Cardiac muscle cell (in vitro differentiated cells and primary cell): ENCODE measurements at regions not wholly inside any gene's neighbourhood (a gene's known extent, or its start where the extent isn't known, plus 50 kb on each side); places are given as distances from the start of the nearest gene placed in this dataset.

Experiments used
- DNase-seq, 2 donors: peaks; one replicate each; pipeline versions ENCODE4 v3.0.0 to v3.0.0-alpha.2; 2010 to 2017; ENCODE audit warnings: low read depth in 1 of 2, low spot score in 1 of 2
- H3K27ac ChIP-seq: fragments of 200-600 bp; sonication (generic); 2 replicates; pipeline ENCODE4 v1.5.1; 2016
- H3K27me3 ChIP-seq: fragments of 200-600 bp; sonication (generic); 2 replicates; pipeline ENCODE4 v1.6.0; 2016; ENCODE audit warnings: control low read depth
- H3K36me3 ChIP-seq: fragments of 200-600 bp; sonication (generic); 2 replicates; pipeline ENCODE4 v1.5.1; 2016; ENCODE audit warnings: control low read depth
- H3K4me1 ChIP-seq: fragments of 200-600 bp; sonication (generic); 2 replicates; pipeline ENCODE4 v1.8.1; 2017; ENCODE audit warnings: low read depth, mild to moderate bottlenecking, mixed run types
- H3K4me3 ChIP-seq: fragments of 200-600 bp; sonication (generic); 2 replicates; pipeline ENCODE4 v1.5.1; 2016; ENCODE audit warnings: mild to moderate bottlenecking
- H3K9me3 ChIP-seq: fragments of 200-600 bp; sonication (generic); 2 replicates; pipeline ENCODE4 v1.5.1; 2017; ENCODE audit warnings: low read depth, mild to moderate bottlenecking, control low read depth
- TF ChIP-seq, protein P1 (sequence below): IDR thresholded peaks from 2 replicates; pipeline ENCODE4 v1.5.1; 2012; ENCODE audit warnings: low read depth, mild to moderate bottlenecking, low read length

DNA sequence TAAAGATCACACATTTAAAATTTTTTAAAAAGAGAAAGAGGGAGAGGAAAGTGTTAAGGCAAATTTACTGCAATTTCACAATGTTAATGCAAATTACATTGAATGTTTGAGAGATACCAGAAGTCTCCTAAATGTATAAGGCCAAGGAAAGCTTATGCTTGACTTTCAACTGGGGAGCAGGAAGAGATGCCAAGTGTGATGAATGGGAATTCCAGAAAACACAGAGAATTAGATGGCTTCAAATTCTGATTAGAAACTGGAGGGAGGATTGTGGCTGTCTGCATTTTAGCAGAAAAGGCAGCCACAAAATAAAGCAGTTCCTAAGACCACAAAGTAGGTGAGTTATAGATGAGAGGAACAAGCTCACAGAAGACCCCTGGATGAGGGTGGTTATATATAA is 328.3 kb upstream of the CITED2 start:
- TF ChIP-seq, protein P1, sequence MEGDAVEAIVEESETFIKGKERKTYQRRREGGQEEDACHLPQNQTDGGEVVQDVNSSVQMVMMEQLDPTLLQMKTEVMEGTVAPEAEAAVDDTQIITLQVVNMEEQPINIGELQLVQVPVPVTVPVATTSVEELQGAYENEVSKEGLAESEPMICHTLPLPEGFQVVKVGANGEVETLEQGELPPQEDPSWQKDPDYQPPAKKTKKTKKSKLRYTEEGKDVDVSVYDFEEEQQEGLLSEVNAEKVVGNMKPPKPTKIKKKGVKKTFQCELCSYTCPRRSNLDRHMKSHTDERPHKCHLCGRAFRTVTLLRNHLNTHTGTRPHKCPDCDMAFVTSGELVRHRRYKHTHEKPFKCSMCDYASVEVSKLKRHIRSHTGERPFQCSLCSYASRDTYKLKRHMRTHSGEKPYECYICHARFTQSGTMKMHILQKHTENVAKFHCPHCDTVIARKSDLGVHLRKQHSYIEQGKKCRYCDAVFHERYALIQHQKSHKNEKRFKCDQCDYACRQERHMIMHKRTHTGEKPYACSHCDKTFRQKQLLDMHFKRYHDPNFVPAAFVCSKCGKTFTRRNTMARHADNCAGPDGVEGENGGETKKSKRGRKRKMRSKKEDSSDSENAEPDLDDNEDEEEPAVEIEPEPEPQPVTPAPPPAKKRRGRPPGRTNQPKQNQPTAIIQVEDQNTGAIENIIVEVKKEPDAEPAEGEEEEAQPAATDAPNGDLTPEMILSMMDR = no peak
- H3K36me3 ChIP-seq = no peaks in the 10 kb centered on the region
- H3K9me3 ChIP-seq = no peaks in the 10 kb centered on the region
- H3K4me1 ChIP-seq = no peaks in the 10 kb centered on the region
- no peak for DNase-seq
- H3K4me3 ChIP-seq = no peak overlapping the region
- no peak overlapping the region for H3K27ac ChIP-seq
- H3K27me3 ChIP-seq = no peaks in the 10 kb centered on the region

DNA sequence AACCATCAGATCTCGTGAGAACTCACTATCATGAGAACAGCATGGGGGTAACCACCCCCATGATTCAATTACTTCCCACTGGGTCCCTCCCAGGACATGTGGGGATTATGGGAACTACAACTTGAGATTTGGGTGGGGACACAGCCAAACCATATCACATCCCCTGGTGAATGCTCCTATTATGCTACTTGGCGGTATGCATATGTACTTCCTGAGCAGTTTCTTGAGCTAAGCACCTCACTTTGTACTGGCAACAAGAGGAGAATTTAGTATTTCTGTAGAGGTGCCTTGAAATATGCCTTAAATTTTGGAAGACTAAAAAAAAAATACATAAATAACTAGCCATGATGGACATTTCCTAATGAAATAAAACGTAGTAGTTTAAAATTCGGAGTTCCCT is 327.2 kb upstream of the CITED2 start:
- Histone ChIP-seq H3K27ac (no peak overlapping the region), H3K36me3 (no peaks in the 10 kb centered on the region), H3K27me3 (no peaks in the 10 kb centered on the region), H3K9me3 (no peaks in the 10 kb centered on the region), H3K4me1 (no peaks in the 10 kb centered on the region), H3K4me3 (no peak overlapping the region)
- TF ChIP-seq, protein P1 = no peak
- no peak for DNase-seq

DNA sequence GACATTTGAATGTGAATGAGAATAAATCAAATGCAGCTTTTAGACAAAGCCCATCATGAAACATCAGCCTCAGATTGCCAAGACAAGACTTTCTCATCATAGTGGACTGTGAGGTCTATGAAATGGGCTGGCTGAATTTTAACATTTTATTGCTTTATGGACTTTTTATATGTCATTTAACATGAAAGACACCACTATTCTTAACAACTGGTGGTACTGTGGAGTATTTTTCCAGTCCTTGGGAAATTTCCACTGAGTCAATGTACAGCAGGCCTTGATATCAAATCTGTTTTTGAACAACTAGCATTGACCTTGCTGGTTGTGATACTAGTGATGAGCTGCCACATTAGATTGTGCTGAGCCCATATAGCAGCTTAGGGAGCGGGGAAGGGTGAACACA is 326.6 kb upstream of the CITED2 start:
- no peak overlapping the region for H3K27ac ChIP-seq
- TF ChIP-seq, protein P1 = no peak
- H3K27me3 ChIP-seq = no peaks in the 10 kb centered on the region
- no peak for DNase-seq
- no peaks in the 10 kb centered on the region for H3K36me3 ChIP-seq
- no peak overlapping the region for H3K4me3 ChIP-seq
- H3K9me3 ChIP-seq = no peaks in the 10 kb centered on the region
- H3K4me1 ChIP-seq = no peaks in the 10 kb centered on the region

DNA sequence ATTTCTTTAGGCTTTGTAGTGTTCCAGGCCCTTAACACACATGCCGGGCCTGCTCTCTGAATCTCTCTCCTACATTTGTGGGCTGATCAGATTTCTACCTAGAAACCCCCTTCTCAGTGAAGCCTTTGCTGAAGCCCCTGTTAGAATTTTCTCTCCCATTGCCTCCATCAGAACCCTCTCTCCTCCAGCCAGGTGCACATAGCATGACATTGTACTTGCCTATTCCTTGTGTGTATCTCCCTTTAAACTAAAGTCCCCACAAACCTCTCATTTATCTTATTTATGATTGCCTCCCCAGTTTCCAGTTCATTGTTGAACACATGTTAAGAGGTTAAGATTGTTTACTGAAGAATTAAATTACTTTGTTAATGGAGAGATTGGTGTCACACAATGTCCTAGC is 325.5 kb upstream of the CITED2 start:
- no peak overlapping the region for H3K4me3 ChIP-seq
- no peak for DNase-seq
- no peak overlapping the region for H3K27ac ChIP-seq
- peaks cover 4% of the 10 kb centered on the region for H3K4me1 ChIP-seq
- no peaks in the 10 kb centered on the region for H3K27me3 ChIP-seq
- TF ChIP-seq, protein P1 = no peak
- no peaks in the 10 kb centered on the region for H3K9me3 ChIP-seq
- H3K36me3 ChIP-seq = no peaks in the 10 kb centered on the region

DNA sequence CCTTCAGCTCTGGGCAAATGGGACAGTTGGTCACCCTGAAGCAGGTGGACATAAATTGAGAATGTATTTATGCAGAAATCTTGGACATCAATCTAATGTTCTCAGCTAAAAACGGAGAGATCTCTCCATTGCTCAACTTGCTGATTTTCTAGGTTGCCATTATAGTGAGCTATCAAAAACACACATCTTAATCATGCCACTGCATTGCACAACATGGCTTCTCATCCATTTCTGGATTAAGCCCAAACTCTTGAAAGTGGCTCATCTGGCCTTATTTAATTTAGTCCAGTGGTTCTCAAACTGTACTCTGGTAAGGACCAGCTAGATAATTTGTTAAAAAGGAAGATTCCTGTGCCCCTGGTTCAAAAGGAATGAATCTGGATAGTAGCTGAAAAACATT is 324.9 kb upstream of the CITED2 start:
- Histone ChIP-seq H3K27ac (no peak overlapping the region), H3K4me3 (no peak overlapping the region), H3K9me3 (no peaks in the 10 kb centered on the region), H3K36me3 (no peaks in the 10 kb centered on the region), H3K27me3 (no peaks in the 10 kb centered on the region), H3K4me1 (peaks cover 4% of the 10 kb centered on the region)
- TF ChIP-seq, protein P1 = no peak
- peak in 1 of 2 donors; percentile 77 for DNase-seq
